Ishikawa (cell line): ENCODE measurements at regions not wholly inside any gene's neighbourhood (a gene's known extent, or its start where the extent isn't known, plus 50 kb on each side); places are given as distances from the start of the nearest gene placed in this dataset.

Experiments used
- CEBPB ChIP-seq: IDR thresholded peaks from 2 replicates; pipeline ENCODE4 v1.6.1; 2012
- CREB1 ChIP-seq: IDR thresholded peaks from 2 replicates; pipeline ENCODE4 v1.6.1; 2012; ENCODE audit warnings: low read depth
- EGR1 ChIP-seq: IDR thresholded peaks from 2 replicates; pipeline ENCODE4 v1.6.1; 2012
- EP300 ChIP-seq: IDR thresholded peaks from 2 replicates; pipeline ENCODE4 v1.6.1; 2012; ENCODE audit warnings: borderline replicate concordance
- FOXM1 ChIP-seq: IDR thresholded peaks from 2 replicates; pipeline ENCODE4 v1.6.1; 2012; ENCODE audit warnings: low read depth, borderline replicate concordance
- NFIC ChIP-seq: IDR thresholded peaks from 2 replicates; pipeline ENCODE4 v1.6.1; 2012
- RAD21 ChIP-seq: IDR thresholded peaks from 2 replicates; pipeline ENCODE4 v1.6.1; 2012; ENCODE audit warnings: low read depth
- TAF1 ChIP-seq: IDR thresholded peaks from 2 replicates; pipeline ENCODE4 v1.6.1; 2012; ENCODE audit warnings: low read depth, mild to moderate bottlenecking
- TCF12 ChIP-seq: IDR thresholded peaks from 2 replicates; pipeline ENCODE4 v1.6.1; 2012; ENCODE audit warnings: low read depth
- TEAD4 ChIP-seq: IDR thresholded peaks from 2 replicates; pipeline ENCODE4 v1.6.1; 2012
- YY1 ChIP-seq: IDR thresholded peaks from 2 replicates; pipeline ENCODE4 v1.6.1; 2012; ENCODE audit warnings: low read depth
- ZBTB7A ChIP-seq: IDR thresholded peaks from 2 replicates; pipeline ENCODE4 v1.6.1; 2012; ENCODE audit warnings: low read depth
- TF ChIP-seq, protein P1 (sequence below): IDR thresholded peaks from 2 replicates; pipeline ENCODE4 v1.6.1; 2012
- TF ChIP-seq, protein P2 (sequence below): IDR thresholded peaks from 2 replicates; pipeline ENCODE4 v1.6.1; 2012; ENCODE audit warnings: low read depth, mild to moderate bottlenecking
- TF ChIP-seq, protein P3 (sequence below): IDR thresholded peaks from 2 replicates; pipeline ENCODE4 v1.6.1; 2012

DNA sequence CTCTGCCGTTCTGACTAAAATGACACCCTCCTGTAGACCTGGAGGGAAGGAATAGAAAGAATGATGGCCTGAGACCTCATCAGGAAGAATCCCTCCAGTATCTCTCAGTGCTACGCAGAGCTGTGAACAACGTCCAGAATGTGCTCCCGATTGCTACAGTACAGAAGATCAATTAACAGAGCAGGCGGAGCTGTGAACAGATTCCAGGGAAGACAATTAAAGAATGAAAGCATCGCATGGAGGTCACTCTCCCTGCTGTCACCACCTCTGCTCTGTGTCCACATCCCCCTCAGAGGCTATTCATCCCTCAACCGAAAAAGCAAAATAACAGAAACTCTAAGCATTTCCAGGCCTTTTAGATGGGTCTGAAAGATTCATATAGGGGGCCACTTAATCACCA lies 481.0 kb downstream of the EIPR1 start:
- TF ChIP-seq TEAD4 (no peak), NFIC (no peak), TAF1 (no peak), EGR1 (no peak), EP300 (no peak), TCF12 (no peak), CREB1 (no peak), CEBPB (no peak), RAD21 (no peak), FOXM1 (no peak), YY1 (no peak), ZBTB7A (no peak)
- TF ChIP-seq, protein P1, sequence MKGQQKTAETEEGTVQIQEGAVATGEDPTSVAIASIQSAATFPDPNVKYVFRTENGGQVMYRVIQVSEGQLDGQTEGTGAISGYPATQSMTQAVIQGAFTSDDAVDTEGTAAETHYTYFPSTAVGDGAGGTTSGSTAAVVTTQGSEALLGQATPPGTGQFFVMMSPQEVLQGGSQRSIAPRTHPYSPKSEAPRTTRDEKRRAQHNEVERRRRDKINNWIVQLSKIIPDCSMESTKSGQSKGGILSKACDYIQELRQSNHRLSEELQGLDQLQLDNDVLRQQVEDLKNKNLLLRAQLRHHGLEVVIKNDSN, result no peak
- TF ChIP-seq, protein P2, sequence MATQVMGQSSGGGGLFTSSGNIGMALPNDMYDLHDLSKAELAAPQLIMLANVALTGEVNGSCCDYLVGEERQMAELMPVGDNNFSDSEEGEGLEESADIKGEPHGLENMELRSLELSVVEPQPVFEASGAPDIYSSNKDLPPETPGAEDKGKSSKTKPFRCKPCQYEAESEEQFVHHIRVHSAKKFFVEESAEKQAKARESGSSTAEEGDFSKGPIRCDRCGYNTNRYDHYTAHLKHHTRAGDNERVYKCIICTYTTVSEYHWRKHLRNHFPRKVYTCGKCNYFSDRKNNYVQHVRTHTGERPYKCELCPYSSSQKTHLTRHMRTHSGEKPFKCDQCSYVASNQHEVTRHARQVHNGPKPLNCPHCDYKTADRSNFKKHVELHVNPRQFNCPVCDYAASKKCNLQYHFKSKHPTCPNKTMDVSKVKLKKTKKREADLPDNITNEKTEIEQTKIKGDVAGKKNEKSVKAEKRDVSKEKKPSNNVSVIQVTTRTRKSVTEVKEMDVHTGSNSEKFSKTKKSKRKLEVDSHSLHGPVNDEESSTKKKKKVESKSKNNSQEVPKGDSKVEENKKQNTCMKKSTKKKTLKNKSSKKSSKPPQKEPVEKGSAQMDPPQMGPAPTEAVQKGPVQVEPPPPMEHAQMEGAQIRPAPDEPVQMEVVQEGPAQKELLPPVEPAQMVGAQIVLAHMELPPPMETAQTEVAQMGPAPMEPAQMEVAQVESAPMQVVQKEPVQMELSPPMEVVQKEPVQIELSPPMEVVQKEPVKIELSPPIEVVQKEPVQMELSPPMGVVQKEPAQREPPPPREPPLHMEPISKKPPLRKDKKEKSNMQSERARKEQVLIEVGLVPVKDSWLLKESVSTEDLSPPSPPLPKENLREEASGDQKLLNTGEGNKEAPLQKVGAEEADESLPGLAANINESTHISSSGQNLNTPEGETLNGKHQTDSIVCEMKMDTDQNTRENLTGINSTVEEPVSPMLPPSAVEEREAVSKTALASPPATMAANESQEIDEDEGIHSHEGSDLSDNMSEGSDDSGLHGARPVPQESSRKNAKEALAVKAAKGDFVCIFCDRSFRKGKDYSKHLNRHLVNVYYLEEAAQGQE, result no peak
- TF ChIP-seq, protein P3, sequence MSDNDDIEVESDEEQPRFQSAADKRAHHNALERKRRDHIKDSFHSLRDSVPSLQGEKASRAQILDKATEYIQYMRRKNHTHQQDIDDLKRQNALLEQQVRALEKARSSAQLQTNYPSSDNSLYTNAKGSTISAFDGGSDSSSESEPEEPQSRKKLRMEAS, result no peak

DNA sequence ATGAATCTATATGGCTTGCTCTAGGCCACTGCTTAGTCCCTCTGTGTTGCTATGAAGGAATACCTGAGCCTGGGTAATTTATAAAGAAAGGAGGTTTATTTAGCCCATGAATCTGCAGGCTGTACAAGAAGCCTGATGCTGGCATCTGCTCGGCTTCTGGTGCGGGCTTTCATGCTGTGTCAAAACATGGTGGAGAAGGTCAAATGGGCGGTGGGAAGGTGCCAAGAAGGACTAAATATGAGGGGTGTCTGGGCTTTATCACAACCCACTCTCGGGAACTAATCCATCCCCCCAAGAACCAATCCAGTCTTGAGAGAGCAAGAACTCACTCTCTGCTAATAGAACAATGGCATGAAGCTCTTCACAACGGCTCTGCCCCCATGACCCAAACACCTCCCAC lies 481.6 kb downstream of the EIPR1 start:
- no peak for TF ChIP-seq TCF12
- TF ChIP-seq, protein P1, result no peak
- no peak for TF ChIP-seq FOXM1
- TF ChIP-seq TAF1, result no peak
- TF ChIP-seq CEBPB, result no peak

DNA sequence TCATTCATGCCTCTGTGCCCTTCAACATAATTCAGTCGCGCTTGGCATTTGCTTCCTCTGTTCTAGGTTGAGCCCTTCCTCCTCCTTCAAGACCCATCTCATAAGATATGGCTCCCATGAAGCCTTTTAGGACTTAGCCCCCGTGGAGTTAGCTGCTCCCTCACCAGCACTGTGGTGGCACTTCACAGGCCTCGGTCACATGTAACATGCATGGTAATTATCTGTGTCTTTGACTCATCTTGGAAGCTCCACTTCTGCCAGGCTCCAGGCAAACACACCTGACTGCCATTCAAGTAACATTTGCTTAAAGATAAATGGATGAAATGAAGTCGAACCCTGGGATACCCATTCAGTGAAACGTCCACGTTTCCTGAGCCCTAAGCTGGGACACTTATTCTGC lies 484.7 kb downstream of the EIPR1 start:
- TF ChIP-seq FOXM1 (no peak), ZBTB7A (no peak), EGR1 (no peak), TEAD4 (no peak), CREB1 (no peak), TCF12 (no peak), CEBPB (no peak), RAD21 (no peak), EP300 (no peak), NFIC (no peak), TAF1 (no peak), YY1 (no peak)
- TF ChIP-seq, protein P3, result no peak
- TF ChIP-seq, protein P2, result no peak
- TF ChIP-seq, protein P1, result no peak

DNA sequence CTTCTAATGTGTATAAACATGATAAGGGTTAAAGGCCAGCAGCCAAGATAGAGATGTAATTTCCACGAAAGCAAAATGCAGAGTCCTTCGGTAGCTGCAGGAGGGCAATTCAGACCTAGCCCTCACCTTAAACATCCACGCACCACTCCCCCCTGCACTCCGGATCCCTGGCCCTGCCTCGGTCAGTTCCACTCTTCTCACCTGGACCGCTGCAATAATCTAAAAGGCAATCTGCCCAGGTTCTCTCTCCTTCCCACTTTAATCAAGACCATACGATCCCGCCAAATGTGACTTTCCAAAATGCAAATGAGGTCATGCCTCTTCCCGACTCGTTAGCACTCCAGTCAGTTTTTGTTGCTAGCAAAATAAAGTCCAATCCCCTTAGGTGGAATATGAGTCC lies 485.2 kb downstream of the EIPR1 start:
- no peak for TF ChIP-seq NFIC
- no peak for TF ChIP-seq CREB1
- TF ChIP-seq ZBTB7A, result no peak
- no peak for TF ChIP-seq EP300
- TF ChIP-seq, protein P3, result no peak
- TF ChIP-seq YY1, result no peak
- no peak for TF ChIP-seq CEBPB
- no peak for TF ChIP-seq EGR1

DNA sequence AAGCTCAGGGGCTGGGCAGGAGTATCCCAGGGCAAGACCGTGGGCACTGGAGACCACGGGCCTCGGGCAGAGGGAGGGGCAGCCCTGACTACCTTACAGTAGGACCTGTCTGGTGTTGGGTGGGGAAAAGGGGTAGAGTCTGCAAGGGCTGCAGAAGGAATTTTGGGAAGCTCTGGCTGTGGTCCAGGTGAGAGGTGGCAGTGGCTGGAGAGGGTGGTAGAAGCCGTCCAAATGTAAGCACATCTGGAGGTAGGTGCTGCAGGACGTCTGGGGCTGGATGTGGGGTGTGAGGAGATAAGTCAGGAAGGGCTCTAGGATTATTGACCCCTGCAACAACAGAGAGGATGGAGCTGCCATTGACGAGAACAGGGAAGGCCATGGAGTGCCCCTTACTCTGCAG lies 486.7 kb downstream of the EIPR1 start:
- TF ChIP-seq EP300 (no peak), EGR1 (no peak), TAF1 (no peak), TCF12 (no peak), TEAD4 (no peak), YY1 (no peak), CREB1 (no peak), ZBTB7A (no peak), CEBPB (no peak), FOXM1 (no peak), RAD21 (no peak), NFIC (no peak)
- TF ChIP-seq, protein P1, result no peak
- TF ChIP-seq, protein P2, result no peak
- TF ChIP-seq, protein P3, result no peak
